ENCODE measurements at regions not wholly inside any gene's neighbourhood (a gene's known extent, or its start where the extent isn't known, plus 50 kb on each side); places are given as distances from the start of the nearest gene placed in this dataset.

DNA sequence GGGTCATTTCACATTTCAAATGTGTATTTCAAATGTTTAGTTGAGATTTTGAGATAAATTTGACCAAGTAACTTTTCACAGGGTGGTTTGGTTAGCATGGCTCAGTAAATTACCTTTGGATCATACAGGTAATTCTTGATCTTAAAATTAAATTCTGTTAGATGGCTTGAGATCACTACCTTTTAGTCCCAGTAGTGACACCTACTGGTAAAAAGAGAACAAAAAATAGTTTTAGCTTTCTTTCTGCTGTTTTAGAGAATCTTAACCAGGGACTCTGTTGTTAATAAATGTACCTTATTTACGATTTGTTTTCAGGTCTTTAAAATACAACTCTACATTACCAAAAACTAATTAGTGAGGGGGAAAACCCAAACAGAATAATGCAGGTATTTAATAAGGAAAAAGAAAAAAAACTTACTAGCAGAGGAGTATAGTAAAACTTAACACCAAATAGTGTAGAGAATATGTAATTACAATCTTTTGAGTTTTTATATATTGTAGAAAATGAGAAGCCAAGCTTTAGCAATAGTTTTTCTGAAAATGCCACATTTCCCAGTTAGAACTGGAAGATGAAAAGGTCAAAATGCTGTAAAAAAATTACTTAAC is 620.3 kb upstream of the AGTR1 start:
- H3K4me1 ChIP-seq, result peaks cover 0 to 6% (median 0%) of the 10 kb centered on the region in 10 experiments; a peak in 3 of 20 replicates
- no peak overlapping the region for H3K4me2 ChIP-seq
- H4K20me1 ChIP-seq, result no peaks in the 10 kb centered on the region
- H3K9ac ChIP-seq, result no peak overlapping the region
- H3K27ac ChIP-seq, result no peak overlapping the region
- TF ChIP-seq Cebpa-rat (IDR thresholded peaks at IDR 0.05), result no peak
- H3K27me3 ChIP-seq, result no peaks in the 10 kb centered on the region
- H3K9me3 ChIP-seq (replicated peaks in 1 of 11), result no peaks in the 10 kb centered on the region
- H3K4me3 ChIP-seq, result no peak overlapping the region
- H3K36me3 ChIP-seq, result no peaks in the 10 kb centered on the region

GRCh38 chr3:148077965-148078364 is 619.7 kb upstream of the AGTR1 start:
- H3K4me3 ChIP-seq, result no peak overlapping the region
- no peak overlapping the region for H3K9ac ChIP-seq
- TF ChIP-seq Cebpa-rat (IDR thresholded peaks at IDR 0.05), result no peak
- H3K27me3 ChIP-seq, result no peaks in the 10 kb centered on the region
- H3K4me2 ChIP-seq, result no peak overlapping the region
- H4K20me1 ChIP-seq, result no peaks in the 10 kb centered on the region
- H3K36me3 ChIP-seq, result no peaks in the 10 kb centered on the region
- no peaks in the 10 kb centered on the region for H3K9me3 ChIP-seq (replicated peaks in 1 of 11)
- peaks cover 0 to 6% (median 0%) of the 10 kb centered on the region in 10 experiments; a peak in 3 of 20 replicates for H3K4me1 ChIP-seq
- no peak overlapping the region for H3K27ac ChIP-seq

- no peak for TF ChIP-seq Cebpa-rat (IDR thresholded peaks at IDR 0.05)
- Histone ChIP-seq H3K27ac (no peak overlapping the region), H3K4me3 (no peak overlapping the region), H3K4me2 (no peak overlapping the region), H3K9ac (no peak overlapping the region), H3K4me1 (peaks cover 0 to 6% (median 0%) of the 10 kb centered on the region in 10 experiments; a peak in 3 of 20 replicates), H3K27me3 (no peaks in the 10 kb centered on the region), H3K36me3 (no peaks in the 10 kb centered on the region), H3K9me3 (replicated peaks in 1 of 11) (no peaks in the 10 kb centered on the region), H4K20me1 (no peaks in the 10 kb centered on the region)
Measured at GRCh38 chr3:148078658-148079057, 619.0 kb upstream of the AGTR1 start.

GRCh38 chr3:148079370-148079769 is 618.3 kb upstream of the AGTR1 start:
- Histone ChIP-seq H3K27me3 (no peaks in the 10 kb centered on the region), H3K9me3 (replicated peaks in 1 of 11) (no peaks in the 10 kb centered on the region), H3K36me3 (no peaks in the 10 kb centered on the region), H3K4me1 (peaks cover 0 to 6% (median 0%) of the 10 kb centered on the region in 10 experiments; a peak in 3 of 20 replicates), H3K27ac (no peak overlapping the region), H4K20me1 (no peaks in the 10 kb centered on the region), H3K4me2 (no peak overlapping the region), H3K4me3 (no peak overlapping the region), H3K9ac (no peak overlapping the region)
- TF ChIP-seq Cebpa-rat (IDR thresholded peaks at IDR 0.05), result no peak

DNA sequence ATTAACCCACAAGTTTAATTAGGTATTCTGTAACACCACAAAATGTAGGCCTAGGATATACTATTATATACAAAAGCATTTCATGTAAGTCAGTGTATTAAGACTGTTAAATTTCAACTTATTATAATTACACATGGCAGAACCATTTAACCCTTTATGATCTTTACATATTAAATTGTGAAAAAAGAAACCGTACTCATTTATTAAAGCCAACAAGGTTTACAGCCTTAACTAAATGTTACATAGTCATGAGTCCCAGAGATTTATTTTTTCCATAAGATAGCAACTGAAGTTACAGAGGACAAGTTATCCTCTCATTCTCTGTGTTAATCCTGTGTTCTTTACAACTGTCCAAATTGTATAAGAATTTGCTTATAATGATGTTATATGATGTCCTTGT is 615.8 kb upstream of the AGTR1 start:
- Histone ChIP-seq H3K4me1 (no peaks in the 10 kb centered on the region), H4K20me1 (no peaks in the 10 kb centered on the region), H3K27me3 (no peaks in the 10 kb centered on the region), H3K27ac (no peak overlapping the region), H3K9ac (no peak overlapping the region), H3K4me3 (no peak overlapping the region), H3K36me3 (no peaks in the 10 kb centered on the region), H3K4me2 (no peak overlapping the region), H3K9me3 (replicated peaks in 1 of 11) (no peaks in the 10 kb centered on the region)
- TF ChIP-seq Cebpa-rat (IDR thresholded peaks at IDR 0.05), result no peak

GRCh38 chr3:148082506-148083280 is 615.0 kb upstream of the AGTR1 start:
- H3K4me2 ChIP-seq, result no peak overlapping the region
- H3K9me3 ChIP-seq (replicated peaks in 1 of 11), result no peaks in the 10 kb centered on the region
- no peaks in the 10 kb centered on the region for H3K36me3 ChIP-seq
- H3K27me3 ChIP-seq, result no peaks in the 10 kb centered on the region
- TF ChIP-seq Cebpa-rat (IDR thresholded peaks at IDR 0.05), result no peak
- no peak overlapping the region for H3K27ac ChIP-seq
- no peak overlapping the region for H3K9ac ChIP-seq
- no peaks in the 10 kb centered on the region for H3K4me1 ChIP-seq
- no peak overlapping the region for H3K4me3 ChIP-seq
- H4K20me1 ChIP-seq, result no peaks in the 10 kb centered on the region

- peaks cover 0 to 7% (median 0%) of the 10 kb centered on the region in 10 experiments; a peak in 2 of 20 replicates for H3K4me1 ChIP-seq
- no peaks in the 10 kb centered on the region for H4K20me1 ChIP-seq
- no peak for TF ChIP-seq Cebpa-rat (IDR thresholded peaks at IDR 0.05)
Measured at GRCh38 chr3:148083526-148084182, 614.0 kb upstream of the AGTR1 start.

DNA sequence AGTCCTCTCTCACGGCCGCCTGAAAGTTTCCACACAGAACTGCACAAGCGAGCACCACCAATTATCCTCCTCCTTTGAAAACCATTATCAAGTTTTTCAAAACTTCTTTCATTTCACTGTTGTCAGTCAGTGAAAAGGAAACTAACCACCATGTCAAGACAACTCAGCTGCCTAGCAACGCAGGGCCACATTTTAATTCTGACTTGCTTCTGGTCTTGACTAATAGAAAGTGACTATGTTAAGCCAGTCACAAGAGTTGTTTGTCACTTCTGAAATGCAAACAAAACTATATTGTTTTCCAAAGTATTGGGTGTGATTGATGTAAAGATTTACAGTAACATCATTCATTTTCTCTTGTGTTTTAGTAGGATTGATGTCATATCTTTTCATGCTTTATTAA is 612.8 kb upstream of the AGTR1 start:
- no peaks in the 10 kb centered on the region for H3K27me3 ChIP-seq
- no peak overlapping the region for H3K4me2 ChIP-seq
- no peak for TF ChIP-seq Cebpa-rat (IDR thresholded peaks at IDR 0.05)
- H4K20me1 ChIP-seq, result no peaks in the 10 kb centered on the region
- no peak overlapping the region for H3K9ac ChIP-seq
- no peak overlapping the region for H3K27ac ChIP-seq
- H3K4me1 ChIP-seq, result peaks cover 0 to 19% (median 0%) of the 10 kb centered on the region in 10 experiments; a peak in 5 of 20 replicates
- no peaks in the 10 kb centered on the region for H3K9me3 ChIP-seq (replicated peaks in 1 of 11)
- H3K36me3 ChIP-seq, result no peaks in the 10 kb centered on the region
- H3K4me3 ChIP-seq, result no peak overlapping the region

More at GRCh38 chr3:148083526-148084182, 614.0 kb upstream of the AGTR1 start:
- Histone ChIP-seq H3K27me3 (no peaks in the 10 kb centered on the region), H3K4me2 (no peak overlapping the region), H3K36me3 (no peaks in the 10 kb centered on the region), H3K4me3 (no peak overlapping the region), H3K27ac (no peak overlapping the region), H3K9me3 (replicated peaks in 1 of 11) (no peaks in the 10 kb centered on the region), H3K9ac (no peak overlapping the region)

DNA sequence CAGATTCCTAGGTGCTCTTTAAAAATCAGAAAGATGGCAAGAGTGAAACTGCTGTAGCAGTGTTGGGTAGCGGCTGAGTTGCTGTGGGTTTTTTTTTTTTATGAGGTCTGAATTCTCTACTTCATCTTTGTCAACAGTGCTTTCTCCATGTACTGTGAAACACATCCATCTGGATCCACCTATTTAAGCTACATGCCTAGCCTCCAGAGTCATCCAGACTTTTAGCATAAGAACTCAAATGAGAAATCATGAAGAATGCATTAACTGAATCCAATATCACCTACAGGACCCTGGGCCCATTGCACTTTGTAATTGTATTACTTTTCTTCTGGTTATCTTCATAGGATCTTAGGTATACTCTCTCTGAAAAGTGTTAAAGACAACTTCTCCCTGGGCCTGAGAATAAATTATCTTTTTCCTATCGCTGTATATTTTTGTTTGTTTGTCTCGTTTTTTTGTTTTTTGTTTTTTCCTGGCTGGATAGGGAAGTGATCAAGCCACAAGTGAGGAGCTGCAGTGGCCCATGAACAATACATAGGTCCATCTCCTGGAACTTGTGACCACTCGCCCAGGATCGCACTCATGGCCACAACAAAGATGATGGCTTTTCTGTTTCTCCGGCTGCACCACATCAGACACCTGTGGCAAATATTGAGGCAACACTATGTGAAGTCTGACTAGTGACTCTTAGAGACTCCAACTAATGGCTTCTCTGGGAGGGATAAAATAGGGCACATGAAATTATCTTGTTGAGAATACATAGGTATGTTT is 609.9 kb upstream of the AGTR1 start:
- Histone ChIP-seq H3K4me2 (no peak overlapping the region), H3K27ac (no peak overlapping the region), H3K9ac (no peak overlapping the region), H3K36me3 (no peaks in the 10 kb centered on the region), H4K20me1 (no peaks in the 10 kb centered on the region), H3K4me1 (peaks cover 0 to 24% (median 0%) of the 10 kb centered on the region in 10 experiments; a peak in 5 of 20 replicates), H3K27me3 (no peaks in the 10 kb centered on the region), H3K4me3 (no peak overlapping the region), H3K9me3 (replicated peaks in 1 of 11) (no peaks in the 10 kb centered on the region)
- TF ChIP-seq Cebpa-rat (IDR thresholded peaks at IDR 0.05), result no peak
